A673 (cell line): ENCODE measurements at regions not wholly inside any gene's neighbourhood (a gene's known extent, or its start where the extent isn't known, plus 50 kb on each side); places are given as distances from the start of the nearest gene placed in this dataset.

Experiments used
- CTCF ChIP-seq: fragments of 300-800, 200-600 bp; sonication (generic); conservative IDR thresholded peaks from 2 replicates; pipeline ENCODE4 v1.5.1; 2017; ENCODE audit warnings: low read depth, mild to moderate bottlenecking, antibody characterized with exemption, low read length, moderate library complexity, mixed read lengths
- EZH2 ChIP-seq: fragments of 200-600 bp; sonication (generic); IDR thresholded peaks from 2 replicates; pipeline ENCODE4 v1.6.1; 2017; ENCODE audit warnings: borderline replicate concordance, low read depth, mild to moderate bottlenecking, mixed read lengths, antibody characterized with exemption, low read length; ENCODE audit not compliant: poor library complexity, severe bottlenecking

- TF ChIP-seq CTCF (no peak), EZH2 (no peak)
These were observed 471.2 kb upstream of the PRICKLE1 start for GRCh38 chr12:43060742-43061141.
